Activated CD4-positive, alpha-beta T cell treated with anti-CD3 and anti-CD28 coated beads, Interleukin-10, Interleukin-2, amounts not matched to agents 100 ng/mL and 50 ng/mL, durations not matched to agents 16 hours and 8 hours (primary cell): ENCODE measurements at regions not wholly inside any gene's neighbourhood (a gene's known extent, or its start where the extent isn't known, plus 50 kb on each side); places are given as distances from the start of the nearest gene placed in this dataset.

Experiments
- DNase-seq: peaks from one replicate; pipeline ENCODE4 v3.0.0-alpha.2; 2020

DNA sequence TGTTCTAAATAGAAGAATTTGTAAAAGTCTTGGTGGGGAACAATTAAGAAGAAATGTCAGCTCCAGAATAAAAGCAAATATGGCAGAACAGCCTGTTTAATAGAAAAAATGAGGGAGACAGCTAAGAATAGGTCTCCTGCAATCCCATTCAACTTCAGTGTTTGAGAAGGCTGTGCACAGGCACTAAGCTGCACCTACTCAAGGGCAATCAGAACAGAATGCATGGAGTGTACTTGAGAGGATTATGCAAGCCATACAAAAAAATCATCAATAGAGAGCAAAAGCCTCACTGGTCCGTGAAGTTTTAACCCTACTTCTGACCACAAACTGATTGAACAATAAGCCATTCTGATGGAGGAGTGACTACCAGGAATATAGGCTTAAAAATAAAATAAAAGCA, 690.7 kb upstream of the PCDH15 start:
- no peak for DNase-seq

DNA sequence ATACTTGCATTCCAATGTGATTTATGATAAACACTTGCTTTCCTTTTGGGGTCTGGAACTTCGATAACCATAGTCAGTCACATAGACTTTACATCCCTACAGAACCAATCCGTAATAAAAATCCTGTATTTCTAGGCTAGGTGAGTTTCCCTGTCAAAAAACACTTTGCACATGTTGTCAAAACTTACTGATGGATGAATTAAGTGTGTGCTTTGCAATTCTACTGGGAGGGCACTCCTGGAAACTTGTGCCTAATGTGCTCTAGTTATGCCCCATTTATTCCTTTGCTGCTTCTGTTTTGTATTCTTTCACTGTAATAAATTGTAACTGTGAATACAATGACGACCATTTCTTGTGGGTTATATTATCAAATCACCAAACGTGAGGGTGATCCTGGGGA, 684.8 kb upstream of the PCDH15 start:
- no peak for DNase-seq

DNA sequence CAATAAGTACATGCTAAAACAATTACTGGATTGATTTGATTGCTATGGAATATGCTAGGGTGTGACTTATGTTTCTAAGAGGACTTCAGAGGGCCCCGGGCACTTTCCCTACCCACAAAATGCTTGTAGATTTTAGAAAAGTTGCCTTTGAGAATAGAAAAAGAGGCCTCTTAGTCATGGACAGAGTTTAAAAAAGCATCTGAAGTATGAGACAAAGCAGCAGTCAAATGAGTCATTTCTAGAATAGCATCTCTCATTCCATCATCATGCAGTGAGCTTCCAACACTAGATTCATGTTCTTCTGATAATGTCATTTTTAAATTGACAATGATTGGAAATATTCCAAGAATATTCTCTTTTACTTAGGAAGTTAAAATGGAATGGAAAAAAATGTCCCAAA, 675.1 kb upstream of the PCDH15 start:
- peak; percentile 0 for DNase-seq

DNA sequence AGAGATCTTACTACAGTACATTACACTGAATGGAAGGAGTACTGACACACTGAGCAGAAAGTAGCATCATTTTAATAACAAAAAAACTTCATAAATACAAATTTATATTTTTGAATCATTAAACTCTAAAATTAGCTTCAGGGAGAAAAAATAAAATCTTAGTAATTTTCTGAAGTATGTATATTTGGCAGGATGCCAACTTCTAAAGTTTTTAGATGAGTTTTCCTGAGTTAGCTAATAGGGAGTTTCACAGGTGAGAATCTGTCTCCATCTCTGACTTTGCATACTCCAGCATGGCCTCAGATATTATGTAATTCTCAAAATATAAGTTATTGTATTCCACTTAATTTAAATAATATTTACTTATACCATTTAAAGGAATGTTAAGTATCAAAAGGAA, 673.2 kb upstream of the PCDH15 start:
- DNase-seq = no peak

DNA sequence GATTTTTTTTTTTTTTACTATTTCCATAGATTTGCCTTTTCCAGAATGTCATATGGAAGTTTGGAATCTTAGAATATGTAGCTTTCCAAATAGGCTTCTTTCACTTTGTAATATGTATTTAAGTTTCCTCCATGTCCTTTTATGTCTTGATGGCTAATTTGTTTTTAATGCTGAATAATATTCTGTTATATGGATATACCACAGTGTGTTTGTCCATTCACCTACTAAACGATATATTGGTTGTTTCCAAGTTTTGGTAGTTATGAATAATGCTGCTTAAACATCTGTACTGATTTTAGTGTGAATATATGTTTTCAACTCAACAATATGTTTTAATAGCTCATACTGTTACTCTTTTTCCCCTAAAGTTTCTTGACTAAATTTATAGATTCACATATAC, 669.8 kb upstream of the PCDH15 start:
- DNase-seq = no peak

DNA sequence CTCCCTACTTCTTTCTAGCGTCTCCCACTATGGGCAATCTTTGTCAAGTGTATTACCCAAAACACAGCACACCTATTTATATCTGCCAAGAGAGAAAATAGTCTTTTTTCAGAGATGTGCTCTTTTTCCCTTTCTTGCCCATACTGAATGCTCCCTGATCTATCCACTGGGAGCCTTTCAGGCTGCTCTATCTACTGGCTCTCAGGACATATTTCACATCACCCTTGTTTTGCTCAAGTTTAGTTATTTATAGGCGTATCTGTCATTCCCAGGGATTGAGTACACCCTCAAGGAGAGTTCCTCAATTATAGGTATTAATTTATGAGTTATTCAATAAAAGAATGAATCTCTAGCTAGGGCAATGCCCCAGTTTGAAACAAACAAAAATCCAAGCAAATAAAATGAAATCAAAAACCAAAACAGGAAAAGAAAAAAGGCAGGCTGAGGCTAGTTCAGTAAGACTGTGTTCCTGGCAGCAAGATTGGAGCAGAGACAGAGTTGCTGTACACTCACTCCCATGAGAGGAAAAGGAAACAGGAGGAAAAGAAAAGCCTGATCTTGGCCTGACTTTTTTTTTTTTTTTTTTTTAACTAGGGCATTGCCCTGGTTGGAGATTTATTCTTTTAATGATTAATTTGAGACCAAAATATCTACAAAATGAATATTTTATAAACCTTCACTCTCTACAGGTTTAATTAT, 665.9 kb upstream of the PCDH15 start:
- no peak for DNase-seq

DNA sequence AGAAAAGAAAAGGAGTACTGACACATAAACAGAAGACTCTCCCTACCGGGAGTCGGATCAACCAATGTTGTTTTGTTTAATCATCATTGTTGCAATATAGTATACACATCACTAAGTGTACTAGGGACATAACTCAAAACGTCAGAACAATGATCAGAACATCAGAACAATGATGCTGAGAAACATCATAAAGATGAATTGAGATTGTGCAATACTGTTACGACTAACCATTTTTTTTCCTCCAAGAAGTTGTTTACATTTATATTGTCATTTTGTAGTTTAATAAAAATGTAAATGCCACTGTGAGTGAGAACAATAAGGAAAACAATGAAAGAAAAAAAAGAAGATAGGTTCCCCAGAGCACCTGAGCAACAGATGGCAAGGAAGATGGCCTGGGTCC, 663.1 kb upstream of the PCDH15 start:
- DNase-seq = no peak

DNA sequence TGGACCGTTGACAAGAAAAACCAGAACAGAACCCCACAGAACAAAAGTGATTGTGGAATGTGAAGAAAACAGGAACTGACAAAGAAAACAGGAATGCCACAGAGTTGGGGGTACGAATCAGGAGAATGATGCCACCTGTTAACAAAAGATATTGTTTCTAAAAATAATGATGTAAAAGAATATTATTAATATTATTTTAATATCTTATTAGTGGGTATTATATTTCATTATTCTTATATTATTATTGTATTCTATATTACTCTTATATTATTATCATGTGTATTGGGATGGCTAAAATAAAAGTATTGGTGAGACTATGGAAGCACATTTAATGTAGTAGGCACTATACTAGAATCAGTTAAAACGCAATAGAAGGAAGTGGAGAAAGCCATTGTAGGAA, 659.0 kb upstream of the PCDH15 start:
- DNase-seq = no peak

DNA sequence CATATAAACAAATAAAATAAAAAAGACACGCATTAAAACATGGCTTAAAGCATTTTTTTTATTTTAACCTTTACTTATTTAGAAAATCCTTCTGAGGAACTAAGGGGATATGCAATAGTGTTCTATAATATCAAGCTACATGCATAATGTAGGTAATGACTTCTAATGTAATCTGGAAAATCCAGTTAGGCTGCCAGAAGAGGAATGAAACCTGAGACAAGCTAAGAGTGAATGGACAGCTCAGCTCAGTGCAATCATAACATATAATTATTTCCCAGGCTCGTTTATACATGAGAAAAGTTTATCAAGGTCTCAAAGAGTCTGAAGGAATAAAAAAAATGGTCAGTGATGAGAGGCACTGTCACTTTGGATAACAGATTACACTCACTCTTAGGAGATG, 649.0 kb upstream of the PCDH15 start:
- DNase-seq = no peak

DNA sequence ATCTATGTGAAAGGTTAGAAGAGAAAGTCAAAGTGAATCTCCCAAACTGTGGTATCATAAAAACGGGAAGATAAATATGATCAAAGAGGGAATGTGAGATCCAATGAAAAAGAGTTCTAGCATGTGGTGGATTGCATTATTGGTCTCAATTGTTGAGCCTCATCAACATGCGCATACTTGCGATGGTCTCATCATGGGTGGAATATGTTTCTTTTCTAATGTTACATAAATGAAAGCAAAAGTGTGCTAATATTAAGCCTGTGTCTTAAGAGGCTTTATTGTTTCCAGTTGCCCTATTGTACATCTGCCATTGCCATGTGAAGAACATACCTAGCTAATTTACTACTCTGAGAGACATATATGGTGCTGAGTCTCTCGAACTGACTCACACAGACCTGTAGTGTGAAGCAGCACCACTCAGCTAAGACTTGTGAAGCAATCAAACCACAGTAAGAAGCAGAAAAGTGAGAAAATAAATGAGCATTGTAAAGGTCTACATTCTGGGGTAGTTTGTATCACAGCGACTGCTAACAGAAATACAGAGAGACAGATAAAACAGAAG, 645.5 kb upstream of the PCDH15 start:
- no peak for DNase-seq

DNA sequence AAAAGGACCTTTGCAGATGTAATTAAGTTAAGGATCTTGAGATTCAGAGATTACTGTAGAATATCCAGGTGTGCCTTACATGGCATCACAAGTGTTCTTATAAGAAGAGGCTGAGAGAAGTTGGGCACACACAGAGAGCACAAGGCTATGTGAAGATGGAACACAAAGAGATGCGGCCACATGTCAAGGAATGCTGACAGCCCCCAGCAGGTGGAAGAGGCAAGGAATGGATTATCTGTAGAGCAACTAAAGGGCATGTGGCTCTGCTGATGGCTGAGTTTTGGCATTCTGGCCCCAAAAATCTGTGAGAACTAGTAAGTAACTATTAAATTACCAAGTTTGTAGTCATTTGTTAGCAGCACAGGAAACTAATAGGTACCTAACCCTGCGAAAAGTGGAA, 640.7 kb upstream of the PCDH15 start:
- no peak for DNase-seq

DNA sequence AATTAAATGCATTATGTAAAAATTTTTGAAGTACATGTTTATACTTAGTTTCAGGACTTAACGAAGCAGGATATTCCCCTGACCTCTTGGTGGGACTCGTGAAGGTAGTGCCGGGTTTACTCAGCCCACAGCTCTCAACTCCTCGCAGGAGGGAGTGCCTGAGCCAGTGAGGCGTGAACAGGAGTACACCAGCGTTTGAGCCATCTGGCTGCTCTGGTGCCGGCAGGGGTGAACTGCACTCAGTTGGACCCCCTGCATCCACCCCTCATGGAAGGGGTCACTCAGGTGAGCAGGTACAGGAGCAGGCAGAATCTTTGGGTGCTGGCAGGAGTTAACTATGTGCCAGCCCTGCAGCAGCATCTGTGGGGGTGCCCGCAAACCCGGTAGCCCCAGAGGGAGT, 625.1 kb upstream of the PCDH15 start:
- DNase-seq = no peak

DNA sequence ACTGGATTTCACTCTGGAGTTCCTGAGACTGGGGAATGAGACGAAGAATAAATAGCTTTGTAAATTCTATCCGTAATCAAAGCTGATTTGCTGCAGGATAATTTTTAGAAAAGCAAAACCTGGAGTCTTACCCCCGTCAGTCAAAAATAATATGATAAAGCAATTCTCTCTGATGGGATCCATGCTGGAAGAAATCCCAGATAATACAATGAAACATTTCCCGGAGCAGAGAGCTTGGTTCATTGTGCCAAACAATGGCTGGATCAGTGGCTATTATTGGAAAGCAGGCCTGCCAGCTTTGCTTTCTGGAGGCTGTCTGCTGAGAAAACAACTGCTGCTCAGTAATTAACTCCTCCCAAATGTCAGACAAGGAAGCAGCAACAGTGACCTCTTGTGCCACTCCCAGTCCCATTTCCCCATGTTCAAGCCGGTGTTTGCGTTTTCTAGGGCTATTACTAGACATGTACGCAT, 609.4 kb upstream of the PCDH15 start:
- DNase-seq = no peak

DNA sequence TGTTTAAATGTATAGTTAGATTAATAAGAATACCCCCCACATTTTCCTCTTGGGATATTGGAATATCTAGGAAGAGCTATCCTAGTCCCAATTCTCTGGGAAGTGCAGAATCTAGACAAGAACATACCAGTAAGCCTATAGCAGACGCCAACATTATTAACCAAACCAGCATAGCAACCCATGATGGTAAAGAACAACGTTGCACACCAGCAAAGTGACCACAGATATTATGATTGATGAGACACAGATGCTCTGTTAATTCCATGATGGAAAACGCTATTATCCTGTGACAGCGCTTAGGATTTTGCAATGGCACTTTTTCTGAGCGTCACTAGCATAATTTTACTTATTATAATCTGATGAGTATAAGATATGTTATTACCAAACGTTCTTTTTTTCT, 603.1 kb upstream of the PCDH15 start:
- no peak for DNase-seq

DNA sequence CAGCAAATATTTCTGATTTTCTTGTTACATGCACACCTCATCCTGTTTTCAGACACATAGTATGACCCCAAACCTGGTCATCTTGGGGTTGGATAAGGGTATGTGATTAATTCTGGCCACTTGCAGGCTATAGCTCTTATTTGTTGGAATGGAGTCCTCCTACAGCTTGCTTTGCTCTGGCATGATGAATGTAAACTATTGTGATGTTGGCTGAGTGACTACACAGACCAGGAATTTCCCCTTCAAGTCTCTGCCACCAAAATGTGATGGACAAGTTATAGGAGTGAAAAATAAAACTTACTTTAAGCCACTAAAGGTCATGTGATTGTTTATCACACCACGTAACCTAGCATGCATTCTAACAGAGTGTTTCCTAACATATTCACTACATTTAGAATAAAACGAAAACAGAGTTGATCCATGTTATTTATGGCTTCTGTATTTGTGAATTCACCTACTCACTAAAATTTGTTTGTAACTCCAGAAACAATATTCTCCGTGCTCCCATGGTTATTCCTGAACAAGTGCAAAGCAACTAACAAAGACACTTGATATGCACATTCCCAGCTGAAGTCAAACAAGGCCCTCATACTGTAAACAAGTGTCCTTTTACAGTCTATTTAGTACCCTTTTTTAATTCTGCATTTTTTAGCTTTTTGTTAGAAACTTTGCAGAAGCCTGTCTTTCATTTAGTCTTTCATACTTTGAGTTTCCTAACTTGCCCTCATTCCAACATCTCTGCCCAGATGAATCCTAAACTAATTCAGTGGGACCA, 599.2 kb upstream of the PCDH15 start:
- DNase-seq = no peak

DNA sequence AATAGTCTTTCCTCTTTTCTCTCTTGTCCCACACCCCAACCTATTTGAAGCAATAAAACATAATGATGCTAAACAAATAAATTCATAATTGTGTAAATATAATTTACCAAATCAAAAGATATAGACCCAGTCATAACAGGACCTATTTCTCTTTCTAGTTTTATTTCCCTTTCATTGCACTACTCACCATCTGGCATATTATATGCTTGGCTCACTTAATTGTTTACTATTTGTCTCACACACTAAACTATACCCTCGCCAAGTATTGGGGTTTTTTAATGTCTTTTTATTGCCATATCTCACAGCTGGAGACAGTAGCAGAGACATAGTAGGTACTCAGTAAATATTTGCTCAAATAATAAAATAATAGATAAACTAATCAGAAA, 597.5 kb upstream of the PCDH15 start:
- DNase-seq = no peak

DNA sequence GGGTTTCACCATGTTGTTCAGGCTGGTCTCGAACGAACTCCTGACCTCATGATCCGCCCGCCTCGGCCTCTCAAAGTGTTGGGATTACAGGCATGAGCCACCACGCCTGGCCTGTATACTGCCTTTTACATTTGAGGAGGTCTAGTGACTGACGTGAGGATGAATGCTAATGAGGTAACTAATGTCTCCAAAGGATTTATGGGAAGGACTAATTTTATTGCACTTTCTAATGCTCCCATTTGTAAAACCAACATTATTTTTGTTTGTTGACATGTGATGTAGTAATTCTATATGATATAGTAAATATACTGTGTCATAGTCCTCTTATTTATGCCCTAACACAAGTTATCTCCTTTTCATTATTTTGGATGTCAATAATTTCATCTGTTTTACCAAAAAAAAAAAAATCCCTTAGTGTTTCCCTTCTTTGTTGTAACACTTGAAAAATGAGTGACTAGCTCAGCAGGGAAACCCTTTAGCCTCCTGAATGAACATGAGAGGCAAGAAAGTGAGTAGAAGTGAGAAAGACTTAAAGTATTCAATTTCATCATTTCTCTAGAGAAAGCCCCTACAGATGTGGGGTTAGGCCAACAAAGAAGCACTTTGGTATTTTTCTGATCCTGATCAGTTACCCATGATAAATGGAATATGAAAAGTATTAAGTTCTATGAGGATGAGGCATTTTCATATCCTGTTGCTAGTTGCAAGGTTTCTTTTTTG, 596.9 kb upstream of the PCDH15 start:
- DNase-seq = no peak

DNA sequence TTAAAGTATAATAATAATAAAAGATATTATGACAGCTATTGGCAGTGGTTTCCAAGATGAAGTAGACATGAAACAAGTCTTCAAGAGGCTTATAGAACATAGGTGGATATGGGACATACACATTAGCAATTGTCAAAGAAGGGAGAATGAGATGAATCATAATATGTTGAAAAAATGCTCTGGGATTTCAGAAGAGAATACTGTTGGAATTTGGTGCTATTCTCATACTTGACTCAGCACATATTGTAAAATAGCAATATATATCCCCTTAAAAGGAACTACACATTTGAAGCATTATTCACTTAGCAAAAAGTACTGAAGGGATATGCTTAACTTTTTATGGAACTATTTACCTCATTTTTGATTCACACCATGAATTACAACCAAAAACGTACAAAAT, 577.2 kb upstream of the PCDH15 start:
- DNase-seq = no peak

DNA sequence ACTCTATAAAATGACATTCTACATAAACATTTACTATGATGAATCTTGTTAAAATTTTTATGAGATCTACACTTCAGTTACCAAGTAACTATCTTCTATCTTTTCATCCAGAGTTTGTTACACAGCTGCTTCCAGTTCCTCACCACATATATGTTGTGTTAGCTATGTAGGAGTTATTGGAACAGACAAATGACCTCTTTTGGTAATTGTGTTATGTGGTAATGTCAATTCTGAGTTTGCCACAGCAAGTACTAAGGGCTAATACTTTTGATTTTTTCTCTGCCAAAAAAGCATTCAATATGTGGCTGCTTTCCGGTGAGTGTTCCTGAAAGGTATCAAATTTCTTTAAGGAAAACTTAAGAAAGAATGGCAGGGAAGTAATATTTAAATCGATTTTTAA, 573.9 kb upstream of the PCDH15 start:
- DNase-seq = no peak

DNA sequence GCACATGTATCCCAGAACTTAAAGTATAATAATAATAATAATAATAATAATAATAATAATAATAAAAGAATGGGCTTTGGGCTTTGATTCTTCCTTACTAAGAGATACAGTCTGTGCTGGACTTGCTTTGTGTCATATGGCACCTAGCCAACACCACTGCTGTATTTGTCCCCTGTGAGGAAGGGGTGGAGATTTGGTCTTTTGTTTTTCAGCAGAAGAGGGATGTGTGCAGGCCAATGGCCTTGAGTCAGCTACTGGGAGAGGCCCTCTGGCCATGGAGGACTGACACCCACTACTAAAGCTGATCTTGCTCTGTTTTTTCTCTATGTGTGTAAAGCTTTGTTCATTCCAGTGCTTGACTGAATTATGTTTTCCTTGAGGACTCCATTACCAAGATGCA, 573.0 kb upstream of the PCDH15 start:
- DNase-seq = no peak

DNA sequence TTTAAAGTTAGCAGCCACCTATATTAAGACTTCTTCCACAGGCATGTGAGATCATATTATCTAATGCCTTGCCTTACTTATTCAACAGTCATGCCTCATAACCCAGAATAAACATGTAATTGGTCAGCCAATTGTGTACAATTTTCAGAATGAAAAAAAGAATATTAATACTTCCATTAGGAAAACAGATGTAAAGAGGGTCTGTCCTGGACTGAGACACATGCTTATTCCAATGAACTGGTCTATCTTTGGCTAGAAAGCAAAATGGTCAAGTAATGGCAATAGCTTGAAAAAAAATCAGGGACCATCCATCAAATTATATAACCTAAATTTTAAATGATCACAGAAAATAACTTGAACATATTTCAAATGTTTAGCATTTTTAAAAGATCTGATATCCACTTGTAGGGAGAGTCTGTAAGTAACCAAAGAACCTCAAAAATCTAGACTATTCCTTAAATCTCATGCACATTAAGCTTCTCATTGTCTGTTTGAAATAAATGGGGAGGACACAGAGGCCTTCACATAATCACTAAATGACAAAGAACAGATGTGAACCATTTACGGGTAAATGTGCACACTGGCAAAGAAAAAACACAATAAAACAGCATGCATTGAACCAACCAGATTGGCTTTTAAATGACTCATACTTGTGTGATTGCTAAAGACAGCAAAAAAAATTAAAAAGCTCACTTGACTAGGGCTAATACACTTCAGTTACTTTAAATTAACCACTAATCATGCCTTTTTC, 568.8 kb upstream of the PCDH15 start:
- DNase-seq = no peak

DNA sequence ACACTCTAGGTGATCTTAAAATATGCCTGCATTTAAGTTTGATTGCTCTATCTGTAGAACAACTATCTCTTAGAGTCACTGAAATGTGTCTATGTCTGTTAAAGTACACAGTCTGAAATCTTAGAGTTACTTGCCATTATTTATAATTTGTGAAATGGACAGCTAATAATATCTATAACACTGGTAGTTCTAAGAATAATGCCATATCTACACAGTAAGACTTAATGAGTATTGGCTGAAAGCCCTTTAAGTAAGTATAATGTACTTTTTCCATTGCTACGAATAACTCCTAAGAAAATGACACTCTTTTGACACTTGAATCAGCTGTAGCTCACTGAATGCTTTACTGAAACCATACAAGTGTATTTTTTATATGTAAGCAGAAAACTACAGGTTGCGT, 567.4 kb upstream of the PCDH15 start:
- no peak for DNase-seq

DNA sequence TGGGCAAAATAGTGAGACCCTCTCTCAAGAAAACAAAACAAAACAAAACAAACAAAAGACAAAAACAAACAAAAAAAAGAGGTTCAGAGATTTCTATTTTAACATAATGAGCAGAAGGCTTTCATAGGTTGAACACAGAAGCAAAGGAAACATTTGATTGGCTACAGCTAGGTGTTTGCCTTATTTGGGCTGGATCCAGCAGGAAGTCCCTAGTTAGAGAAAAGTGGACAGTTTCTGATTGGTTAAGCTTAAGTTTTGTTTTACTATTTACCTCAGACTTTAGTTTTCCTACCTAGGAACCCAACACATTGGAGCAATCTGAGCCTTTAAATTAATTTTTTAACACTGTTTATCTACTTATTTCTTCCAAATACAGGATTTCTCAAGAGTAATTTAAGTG, 566.5 kb upstream of the PCDH15 start:
- DNase-seq = no peak
